Thyroid gland (tissue), 4 donors: ENCODE measurements at regions not wholly inside any gene's neighbourhood (a gene's known extent, or its start where the extent isn't known, plus 50 kb on each side); places are given as distances from the start of the nearest gene placed in this dataset.

Source experiments
- DNase-seq, 2 donors: peaks; one replicate each; pipeline ENCODE4 v3.0.0-alpha.2; 2019
- H3K27ac ChIP-seq, 3 donors: fragments of 200-600 bp; sonication (generic); 1 replicate in 2 of 3; 2 replicates in 1 of 3; pipeline ENCODE4 v1.5.1; 2016 to 2019; ENCODE audit warnings: mild to moderate bottlenecking in 1 of 3, moderate library complexity in 1 of 3
- H3K27me3 ChIP-seq: fragments of 200-600 bp; sonication (generic); one replicate; pipeline ENCODE4 v1.5.1; 2019
- H3K36me3 ChIP-seq, 2 donors: fragments of 200-600 bp; sonication (generic); one replicate each; pipeline ENCODE4 v1.5.1; 2016 to 2019
- H3K4me1 ChIP-seq, 2 donors: fragments of 200-600 bp; sonication (generic); one replicate each; pipeline ENCODE4 v1.5.1; 2017 to 2019
- H3K4me3 ChIP-seq, 3 donors: fragments of 200-600 bp; sonication (generic); replicated peaks in 1 of 3; 1 replicate in 2 of 3; 2 replicates in 1 of 3; pipeline ENCODE4 v1.5.1; 2016; ENCODE audit warnings: mild to moderate bottlenecking in 1 of 3
- H3K9me3 ChIP-seq: fragments of 200-600 bp; sonication (generic); one replicate; pipeline ENCODE4 v1.5.1; 2017
- CTCF ChIP-seq, 6 experiments: fragments of 200-600 bp in 3 of 6; fragments of 450-650 bp in 3 of 6; sonication (generic) in 3 of 6; IDR thresholded peaks; one replicate each; pipeline ENCODE4 v1.5.1; 2016 to 2019; ENCODE audit warnings: antibody characterized with exemption in 6 of 6, mild to moderate bottlenecking in 2 of 6, inconsistent platforms in 1 of 6, moderate library complexity in 1 of 6
- POLR2A ChIP-seq, 2 donors: fragments of 450-650 bp; IDR thresholded peaks; one replicate each; pipeline ENCODE4 v1.6.1; 2017; ENCODE audit warnings: antibody characterized with exemption in 2 of 2, mild to moderate bottlenecking in 2 of 2, moderate library complexity in 1 of 2
- WGBS, 2 donors: methylation state at CpG; one replicate each; pipeline ENCODE4 v1.1.5; 2017; 5-methylcytosine and 5-hydroxymethylcytosine counted together
- intact Hi-C: fragments of 100-400 bp; cut with DNase I; formaldehyde crosslinking; loops from one replicate; pipeline ENCODE4 v1.15.1; 2023

DNA sequence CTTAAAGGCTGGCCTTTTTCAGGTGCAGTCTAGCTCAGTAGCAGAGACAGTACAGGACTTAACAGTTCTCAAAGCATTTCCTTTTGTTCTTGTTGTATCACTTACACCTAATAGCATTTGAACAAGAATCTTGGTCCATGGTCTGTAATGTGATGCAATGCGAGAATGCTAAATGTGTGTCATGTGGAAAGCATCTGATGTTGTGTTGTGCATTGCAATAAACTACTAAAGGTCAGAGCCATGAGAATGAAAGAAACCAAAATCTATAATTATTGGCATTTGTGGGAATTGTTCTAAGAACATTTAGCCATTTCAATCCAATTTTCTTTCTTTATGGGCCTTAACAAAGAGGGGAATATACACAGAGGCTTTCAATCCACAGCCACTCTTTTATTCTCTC is 324.5 kb upstream of the ROBO2 start:
- Histone ChIP-seq H3K9me3 (no peaks in the 10 kb centered on the region), H3K4me3 (no peak overlapping the region), H3K27ac (no peak overlapping the region), H3K36me3 (no peaks in the 10 kb centered on the region), H3K27me3 (no peaks in the 10 kb centered on the region), H3K4me1 (no peaks in the 10 kb centered on the region)
- TF ChIP-seq POLR2A (IDR thresholded peaks at IDR 0.05), result no peak
- TF ChIP-seq CTCF (IDR thresholded peaks at IDR 0.05), result no peak
- DNase-seq, result no peak
- WGBS, 2 donors, result 90 to 100% methylated on average over 1 of the region's 1 CpG
- intact Hi-C loops, result no loop called here

- no peak for DNase-seq
- Histone ChIP-seq H3K4me1 (no peaks in the 10 kb centered on the region), H3K9me3 (no peaks in the 10 kb centered on the region), H3K27me3 (no peaks in the 10 kb centered on the region), H3K36me3 (no peaks in the 10 kb centered on the region), H3K27ac (no peak overlapping the region), H3K4me3 (no peak overlapping the region)
- no peak for TF ChIP-seq CTCF (IDR thresholded peaks at IDR 0.05)
- 81 to 88% methylated on average over 2 of the region's 2 CpGs for WGBS, 2 donors
- intact Hi-C loops, result no loop called here
Observed at GRCh38 chr3:76723366-76723765, 316.5 kb upstream of the ROBO2 start.

DNA sequence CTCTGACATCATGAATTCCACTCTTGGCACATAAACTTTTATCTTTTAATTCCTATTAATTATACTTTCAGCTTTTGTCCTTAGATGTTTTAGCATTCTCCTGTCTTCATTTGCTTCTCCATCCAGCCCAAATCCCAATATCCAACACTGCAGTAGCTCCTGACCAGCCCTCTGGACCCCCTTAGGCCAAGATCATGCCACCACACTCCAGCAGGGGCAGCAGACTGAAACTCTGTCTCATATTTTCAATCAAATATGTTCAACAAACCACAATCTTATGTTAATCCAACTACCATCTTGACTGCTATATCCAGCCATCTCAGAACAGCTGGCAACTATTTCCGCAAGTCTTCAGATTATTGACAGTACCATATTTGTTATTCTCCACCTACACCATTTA is 315.8 kb upstream of the ROBO2 start:
- intact Hi-C loops, result no loop called here
- Histone ChIP-seq H3K4me3 (no peak overlapping the region), H3K9me3 (no peaks in the 10 kb centered on the region), H3K4me1 (no peaks in the 10 kb centered on the region), H3K27me3 (no peaks in the 10 kb centered on the region), H3K27ac (no peak overlapping the region), H3K36me3 (no peaks in the 10 kb centered on the region)
- 97 to 98% methylated on average over 1 of the region's 1 CpG for WGBS, 2 donors
- DNase-seq, result no peak
- TF ChIP-seq CTCF (IDR thresholded peaks at IDR 0.05) (no peak), POLR2A (IDR thresholded peaks at IDR 0.05) (no peak)

DNA sequence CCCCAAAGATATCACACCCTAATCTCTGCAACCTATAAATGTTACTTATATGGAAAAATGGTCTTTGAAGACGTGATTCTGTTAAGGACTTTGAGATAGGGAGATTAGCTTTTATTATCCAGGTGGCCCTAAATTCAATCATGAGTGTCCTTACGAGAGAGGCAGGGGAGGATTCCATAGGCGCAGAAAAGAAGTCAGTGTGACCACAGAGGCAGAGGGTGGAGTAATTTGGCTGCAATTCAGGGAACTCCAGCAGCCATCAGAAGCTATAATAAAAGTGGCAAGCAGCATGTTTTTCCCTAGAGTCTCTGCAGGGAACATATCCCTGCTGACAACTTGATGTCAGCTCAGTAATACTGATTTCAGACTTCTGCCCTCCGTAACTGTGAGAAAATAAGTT is 315.2 kb upstream of the ROBO2 start:
- H3K27ac ChIP-seq, result no peak overlapping the region
- WGBS, 2 donors, result 68 to 73% methylated on average over 4 of the region's 4 CpGs
- H3K9me3 ChIP-seq, result no peaks in the 10 kb centered on the region
- no peaks in the 10 kb centered on the region for H3K27me3 ChIP-seq
- intact Hi-C loops, result no loop called here
- TF ChIP-seq POLR2A (IDR thresholded peaks at IDR 0.05) (no peak), CTCF (IDR thresholded peaks at IDR 0.05) (no peak)
- DNase-seq, result no peak
- no peaks in the 10 kb centered on the region for H3K36me3 ChIP-seq
- H3K4me1 ChIP-seq, result no peaks in the 10 kb centered on the region
- H3K4me3 ChIP-seq, result no peak overlapping the region

- H3K27ac ChIP-seq, result no peak overlapping the region
- intact Hi-C loops, result no loop called here
- WGBS, 2 donors, result 93 to 96% methylated on average over 5 of the region's 5 CpGs
Observed at GRCh38 chr3:76726034-76726433, 313.9 kb upstream of the ROBO2 start.

More at GRCh38 chr3:76726034-76726433, 313.9 kb upstream of the ROBO2 start:
- no peak for TF ChIP-seq CTCF (IDR thresholded peaks at IDR 0.05)
- TF ChIP-seq POLR2A (IDR thresholded peaks at IDR 0.05), result no peak
- Histone ChIP-seq H3K4me1 (no peaks in the 10 kb centered on the region), H3K27me3 (no peaks in the 10 kb centered on the region), H3K4me3 (no peak overlapping the region), H3K36me3 (no peaks in the 10 kb centered on the region), H3K9me3 (no peaks in the 10 kb centered on the region)
- DNase-seq, result no peak
